GM12891 (cell line): ENCODE measurements at regions not wholly inside any gene's neighbourhood (a gene's known extent, or its start where the extent isn't known, plus 50 kb on each side); places are given as distances from the start of the nearest gene placed in this dataset.
"Not testable (repeated sequence)": the region's sequence is repeated elsewhere in the genome, so short reads cannot be mapped to it uniquely, and the experiment has no call there.

Experiments
- PAX5 ChIP-seq: IDR thresholded peaks from 2 replicates; pipeline ENCODE4 v1.6.1; 2011; ENCODE audit warnings: low read length, moderate library complexity, mild to moderate bottlenecking; ENCODE audit not compliant: insufficient read depth, severe bottlenecking
- POLR2A ChIP-seq: IDR thresholded peaks from 2 replicates; pipeline ENCODE4 v1.6.1; 2011; ENCODE audit warnings: low read depth, low read length, control low read depth
- POLR2AphosphoS5 ChIP-seq: IDR thresholded peaks from 2 replicates; pipeline ENCODE4 v1.6.1; 2011; ENCODE audit warnings: low read depth, low read length, control low read depth
- POU2F2 ChIP-seq: IDR thresholded peaks from 2 replicates; pipeline ENCODE4 v1.6.1; 2011; ENCODE audit warnings: low read depth, mild to moderate bottlenecking, control low read depth, low read length, moderate library complexity
- TAF1 ChIP-seq: IDR thresholded peaks from 2 replicates; pipeline ENCODE4 v1.6.1; 2011; ENCODE audit warnings: low read depth, low read length, control low read depth

GRCh38 chr4:173995779-173996178 is 287.7 kb downstream of the FBXO8 start:
- TF ChIP-seq POLR2AphosphoS5, POLR2A, TAF1, POU2F2, PAX5: not testable (repeated sequence)
